Loucy (cell line): ENCODE measurements at regions not wholly inside any gene's neighbourhood (a gene's known extent, or its start where the extent isn't known, plus 50 kb on each side); places are given as distances from the start of the nearest gene placed in this dataset.

Source experiments
- H2AFZ ChIP-seq: fragments of 200-600 bp; sonication (generic); 2 replicates; pipeline ENCODE4 v1.6.0; 2016; ENCODE audit warnings: antibody characterized with exemption, mild to moderate bottlenecking, low read length, moderate library complexity
- H3F3A ChIP-seq: fragments of 200-600 bp; 2 replicates; pipeline ENCODE4 v1.6.0; 2016; ENCODE audit warnings: antibody characterized with exemption, low read depth, mild to moderate bottlenecking
- H3K27me3 ChIP-seq: fragments of 200-600 bp; sonication (generic); 2 replicates; pipeline ENCODE4 v1.6.1; 2014; ENCODE audit warnings: low read length, mild to moderate bottlenecking; ENCODE audit not compliant: insufficient read depth, poor library complexity, severe bottlenecking
- H3K36me3 ChIP-seq: fragments of 200-600 bp; sonication (generic); 2 replicates; pipeline ENCODE4 v1.6.1; 2016; ENCODE audit warnings: low read length; ENCODE audit not compliant: insufficient read depth
- H3K4me1 ChIP-seq: fragments of 200-600 bp; sonication (generic); 2 replicates; pipeline ENCODE4 v1.5.1; 2014; ENCODE audit warnings: low read length, mild to moderate bottlenecking; ENCODE audit not compliant: insufficient read depth, poor library complexity, severe bottlenecking
- H3K4me2 ChIP-seq: fragments of 200-600 bp; sonication (generic); 2 replicates; pipeline ENCODE4 v1.6.0; 2014; ENCODE audit warnings: antibody characterized with exemption, low read length, low read depth, mild to moderate bottlenecking; ENCODE audit not compliant: poor library complexity, severe bottlenecking
- H3K4me3 ChIP-seq: fragments of 200-600 bp; sonication (generic); 2 replicates; pipeline ENCODE4 v1.5.1; 2014; ENCODE audit warnings: low read length, mild to moderate bottlenecking, mixed read lengths; ENCODE audit not compliant: poor library complexity, severe bottlenecking
- H3K79me2 ChIP-seq: fragments of 200-600 bp; sonication (generic); 2 replicates; pipeline ENCODE4 v1.6.1; 2014; ENCODE audit warnings: low read length; ENCODE audit not compliant: insufficient read depth
- H3K9ac ChIP-seq: fragments of 200-600 bp; sonication (generic); 2 replicates; pipeline ENCODE4 v1.6.0; 2014; ENCODE audit warnings: mild to moderate bottlenecking, low read depth, low read length, moderate library complexity; ENCODE audit not compliant: poor library complexity, severe bottlenecking
- H3K9me2 ChIP-seq: fragments of 200-600 bp; sonication (generic); replicated peaks from 2 replicates; pipeline ENCODE4 v1.6.1; 2016; ENCODE audit warnings: low read depth, low read length, mixed read lengths
- H3K9me3 ChIP-seq: fragments of 200-600 bp; sonication (generic); 2 replicates; pipeline ENCODE4 v1.6.1; 2014; ENCODE audit warnings: mild to moderate bottlenecking, antibody characterized with exemption, low read length, low read depth; ENCODE audit not compliant: insufficient read depth
- H4K20me1 ChIP-seq: fragments of 200-600 bp; sonication (generic); 2 replicates; pipeline ENCODE4 v1.6.0; 2014; ENCODE audit warnings: antibody characterized with exemption, low read length, mild to moderate bottlenecking; ENCODE audit not compliant: insufficient read depth, poor library complexity, severe bottlenecking
- EZH2phosphoT487 ChIP-seq: fragments of 200-600 bp; IDR thresholded peaks from 2 replicates; pipeline ENCODE4 v1.6.1; 2018; ENCODE audit warnings: antibody characterized with exemption, mild to moderate bottlenecking, moderate library complexity, borderline replicate concordance
- TF ChIP-seq, protein P1 (sequence below): fragments of 200-600 bp; sonication (generic); conservative IDR thresholded peaks from 2 replicates; pipeline ENCODE4 v1.5.1; 2014; ENCODE audit warnings: mild to moderate bottlenecking, antibody characterized with exemption, low read length

- Histone ChIP-seq H2AFZ (no peak overlapping the region), H3K4me3 (no peak overlapping the region), H4K20me1 (no peaks in the 10 kb centered on the region), H3K36me3 (no peaks in the 10 kb centered on the region), H3K4me1 (no peaks in the 10 kb centered on the region), H3K9me2 (no peaks in the 10 kb centered on the region; the same call in 1 of the 2 replicates), H3K79me2 (no peaks in the 10 kb centered on the region), H3K9me3 (no peaks in the 10 kb centered on the region), H3K4me2 (no peak overlapping the region), H3F3A (no peaks in the 10 kb centered on the region), H3K9ac (no peak overlapping the region), H3K27me3 (no peaks in the 10 kb centered on the region)
- TF ChIP-seq, protein P1, sequence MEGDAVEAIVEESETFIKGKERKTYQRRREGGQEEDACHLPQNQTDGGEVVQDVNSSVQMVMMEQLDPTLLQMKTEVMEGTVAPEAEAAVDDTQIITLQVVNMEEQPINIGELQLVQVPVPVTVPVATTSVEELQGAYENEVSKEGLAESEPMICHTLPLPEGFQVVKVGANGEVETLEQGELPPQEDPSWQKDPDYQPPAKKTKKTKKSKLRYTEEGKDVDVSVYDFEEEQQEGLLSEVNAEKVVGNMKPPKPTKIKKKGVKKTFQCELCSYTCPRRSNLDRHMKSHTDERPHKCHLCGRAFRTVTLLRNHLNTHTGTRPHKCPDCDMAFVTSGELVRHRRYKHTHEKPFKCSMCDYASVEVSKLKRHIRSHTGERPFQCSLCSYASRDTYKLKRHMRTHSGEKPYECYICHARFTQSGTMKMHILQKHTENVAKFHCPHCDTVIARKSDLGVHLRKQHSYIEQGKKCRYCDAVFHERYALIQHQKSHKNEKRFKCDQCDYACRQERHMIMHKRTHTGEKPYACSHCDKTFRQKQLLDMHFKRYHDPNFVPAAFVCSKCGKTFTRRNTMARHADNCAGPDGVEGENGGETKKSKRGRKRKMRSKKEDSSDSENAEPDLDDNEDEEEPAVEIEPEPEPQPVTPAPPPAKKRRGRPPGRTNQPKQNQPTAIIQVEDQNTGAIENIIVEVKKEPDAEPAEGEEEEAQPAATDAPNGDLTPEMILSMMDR, result no peak
- no peak for TF ChIP-seq EZH2phosphoT487
Measured at GRCh38 chr4:27638163-27638915, 777.7 kb downstream of the STIM2 start.

DNA sequence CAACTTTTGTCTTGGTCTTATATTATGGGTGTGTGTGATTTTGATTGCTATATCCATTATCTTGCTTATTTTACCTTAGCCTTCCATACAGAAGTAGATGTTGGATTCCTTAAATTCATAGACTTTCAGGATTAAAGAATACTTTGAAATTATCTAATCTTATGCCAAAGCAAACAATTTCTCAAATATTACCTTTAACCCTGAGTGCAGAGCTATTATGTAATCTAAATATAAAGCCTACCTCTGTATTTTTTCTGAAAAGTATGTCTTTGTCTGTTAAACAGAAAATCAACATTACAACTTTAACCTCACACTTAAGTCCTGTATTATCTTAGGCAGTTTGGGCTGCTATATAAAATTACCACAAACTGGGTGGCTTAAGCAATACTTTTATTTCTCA is 782.5 kb downstream of the STIM2 start:
- Histone ChIP-seq H3K79me2 (no peaks in the 10 kb centered on the region), H3K4me1 (no peaks in the 10 kb centered on the region), H3K9me3 (no peaks in the 10 kb centered on the region), H2AFZ (no peak overlapping the region), H3F3A (no peaks in the 10 kb centered on the region), H3K9me2 (no peaks in the 10 kb centered on the region; the same call in 1 of the 2 replicates), H3K36me3 (no peaks in the 10 kb centered on the region), H4K20me1 (no peaks in the 10 kb centered on the region), H3K4me2 (no peak overlapping the region), H3K4me3 (no peak overlapping the region), H3K9ac (no peak overlapping the region), H3K27me3 (no peaks in the 10 kb centered on the region)
- TF ChIP-seq EZH2phosphoT487, result no peak
- TF ChIP-seq, protein P1, result no peak

- H3K36me3 ChIP-seq, result no peaks in the 10 kb centered on the region
Measured at GRCh38 chr4:27648416-27648815, 787.8 kb downstream of the STIM2 start.

More at GRCh38 chr4:27648416-27648815, 787.8 kb downstream of the STIM2 start:
- no peak overlapping the region for H3K4me3 ChIP-seq
- no peak overlapping the region for H3K9ac ChIP-seq
- no peaks in the 10 kb centered on the region for H3K4me1 ChIP-seq
- H3K79me2 ChIP-seq, result no peaks in the 10 kb centered on the region
- TF ChIP-seq, protein P1, result no peak
- TF ChIP-seq EZH2phosphoT487, result no peak
- no peak overlapping the region for H3K4me2 ChIP-seq
- H4K20me1 ChIP-seq, result no peaks in the 10 kb centered on the region
- H3K9me3 ChIP-seq, result no peaks in the 10 kb centered on the region
- no peaks in the 10 kb centered on the region for H3K9me2 ChIP-seq
- no peaks in the 10 kb centered on the region for H3K27me3 ChIP-seq
- H3F3A ChIP-seq, result no peaks in the 10 kb centered on the region
- H2AFZ ChIP-seq, result no peak overlapping the region
